Natural killer cell (primary cell): ENCODE measurements at regions not wholly inside any gene's neighbourhood (a gene's known extent, or its start where the extent isn't known, plus 50 kb on each side); places are given as distances from the start of the nearest gene placed in this dataset.
"Not testable (repeated sequence)": the region's sequence is repeated elsewhere in the genome, so short reads cannot be mapped to it uniquely, and the experiment has no call there.

Source experiments
- ATAC-seq, 3 donors: fragments of 150-1000 bp in 2 of 3; fragments of 200-7000 bp in 1 of 3; cut with Tn5 transposase; 1 replicate in 1 of 3; 2 replicates in 2 of 3; pipeline ENCODE4 v1.10.0; 2021; ENCODE audit warnings: mild to moderate bottlenecking in 2 of 3, moderate library complexity in 2 of 3
- DNase-seq, 2 donors: peaks; one replicate each; pipeline versions ENCODE4 v3.0.0 to v3.0.0-alpha.2; 2013 to 2021; ENCODE audit warnings: mixed read lengths in 1 of 2
- H3K27ac ChIP-seq: one replicate; pipeline ENCODE4 v1.5.1; 2013; ENCODE audit warnings: mild to moderate bottlenecking, low read length
- H3K27me3 ChIP-seq: one replicate; pipeline ENCODE4 v1.6.1; 2013; ENCODE audit warnings: low read length; ENCODE audit not compliant: control insufficient read depth, insufficient read depth
- H3K36me3 ChIP-seq: one replicate; pipeline ENCODE4 v1.6.1; 2013; ENCODE audit warnings: low read length; ENCODE audit not compliant: control insufficient read depth, insufficient read depth
- H3K4me1 ChIP-seq: one replicate; pipeline ENCODE4 v1.6.1; 2013; ENCODE audit warnings: low read length; ENCODE audit not compliant: control insufficient read depth, insufficient read depth
- H3K4me3 ChIP-seq: one replicate; pipeline ENCODE4 v1.5.1; 2013; ENCODE audit warnings: low read length
- H3K9me3 ChIP-seq: one replicate; pipeline ENCODE4 v1.6.1; 2013; ENCODE audit warnings: low read length; ENCODE audit not compliant: control insufficient read depth, insufficient read depth
- H3K27ac Mint-ChIP-seq, 2 donors: one replicate each; pipeline ENCODE4 v1.8.0; 2022; ENCODE audit warnings: mild to moderate bottlenecking in 2 of 2, mixed read lengths in 2 of 2, moderate library complexity in 1 of 2
- H3K27me3 Mint-ChIP-seq, 2 donors: one replicate each; pipeline ENCODE4 v1.8.0; 2022; ENCODE audit warnings: low read depth in 2 of 2, mixed read lengths in 2 of 2
- H3K36me3 Mint-ChIP-seq: one replicate; pipeline ENCODE4 v1.8.0; 2022; ENCODE audit warnings: mixed read lengths
- H3K4me1 Mint-ChIP-seq, 2 donors: one replicate each; pipeline ENCODE4 v1.8.0; 2022; ENCODE audit warnings: mixed read lengths in 2 of 2
- H3K4me3 Mint-ChIP-seq: one replicate; pipeline ENCODE4 v1.8.0; 2022; ENCODE audit warnings: mild to moderate bottlenecking, moderate library complexity, mixed read lengths
- H3K9me3 Mint-ChIP-seq, 2 donors: one replicate each; pipeline ENCODE4 v1.8.0; 2022; ENCODE audit warnings: mixed read lengths in 2 of 2
- CTCF ChIP-seq: fragments of 200-600 bp; IDR thresholded peaks from one replicate; pipeline ENCODE4 v1.8.0; 2022; ENCODE audit warnings: antibody characterized with exemption
- WGBS: methylation state at CpG from one replicate; pipeline ENCODE4 v1.1.7; 2013; ENCODE audit warnings: missing lambda C conversion rate; ENCODE audit not compliant: insufficient coverage; 5-methylcytosine and 5-hydroxymethylcytosine counted together
- intact Hi-C: fragments of 100-400 bp; cut with micrococcal nuclease; formaldehyde crosslinking; loops from one replicate; pipeline ENCODE4 v1.14.2; 2022

- no peak overlapping the region for H3K4me3 Mint-ChIP-seq
- intact Hi-C loops: no loop called here
- WGBS: 96% methylated on average over 2 of the region's 5 CpGs
- no peak for DNase-seq
- no peak overlapping the region for H3K27ac ChIP-seq
- TF ChIP-seq CTCF: no peak
- no peaks in the 10 kb centered on the region for H3K9me3 ChIP-seq
- peaks cover 16% of the 10 kb centered on the region for H3K4me1 ChIP-seq
- no peak overlapping the region for H3K4me3 ChIP-seq
- peaks cover 15 to 18% of the 10 kb centered on the region in 2 donors for H3K4me1 Mint-ChIP-seq
- no peaks in the 10 kb centered on the region for H3K27me3 ChIP-seq
- H3K27ac Mint-ChIP-seq: no peak overlapping the region
- ATAC-seq: no peak
- peaks cover 0 to 5% of the 10 kb centered on the region in 2 donors for H3K27me3 Mint-ChIP-seq
- H3K36me3 Mint-ChIP-seq: no peaks in the 10 kb centered on the region
- H3K9me3 Mint-ChIP-seq: no peaks in the 10 kb centered on the region
- H3K36me3 ChIP-seq: no peaks in the 10 kb centered on the region
Measured at GRCh38 chr5:154652746-154653417, 102.3 kb upstream of the LARP1 start.

GRCh38 chr5:154651795-154652194, 103.4 kb upstream of the LARP1 start:
- 94% methylated on average over 4 of the region's 5 CpGs for WGBS
- H3K27me3 ChIP-seq, intact Hi-C loops, H3K36me3 Mint-ChIP-seq, ATAC-seq, H3K27ac Mint-ChIP-seq, H3K4me3 Mint-ChIP-seq, H3K9me3 ChIP-seq, H3K27ac ChIP-seq, H3K9me3 Mint-ChIP-seq, H3K27me3 Mint-ChIP-seq, H3K4me3 ChIP-seq, DNase-seq, H3K36me3 ChIP-seq: not testable (repeated sequence)
- peaks cover 26 to 29% of the 10 kb centered on the region in 2 donors for H3K4me1 Mint-ChIP-seq
- peaks cover 27% of the 10 kb centered on the region for H3K4me1 ChIP-seq

- H3K9me3 ChIP-seq: no peaks in the 10 kb centered on the region
- H3K4me1 ChIP-seq: peaks cover 15% of the 10 kb centered on the region
- ATAC-seq: no peak
- H3K27me3 Mint-ChIP-seq: peaks cover 7 to 11% of the 10 kb centered on the region in 2 donors
- no peak overlapping the region for H3K4me3 Mint-ChIP-seq
- H3K4me3 ChIP-seq: no peak overlapping the region
- no peak for TF ChIP-seq CTCF
- intact Hi-C loops: no loop called here
- no peaks in the 10 kb centered on the region for H3K36me3 Mint-ChIP-seq
- no peaks in the 10 kb centered on the region for H3K27me3 ChIP-seq
- H3K36me3 ChIP-seq: no peaks in the 10 kb centered on the region
- H3K27ac Mint-ChIP-seq: no peak overlapping the region
- no peak for DNase-seq
- H3K4me1 Mint-ChIP-seq: peaks cover 16 to 20% of the 10 kb centered on the region in 2 donors
- WGBS: 93% methylated on average over 9 of the region's 9 CpGs
- H3K27ac ChIP-seq: no peak overlapping the region
- H3K9me3 Mint-ChIP-seq: peaks cover 0 to under 1% of the 10 kb centered on the region in 2 donors
Measured at GRCh38 chr5:154648706-154649105, 106.5 kb upstream of the LARP1 start.

GRCh38 chr5:154648229-154648628, 106.9 kb upstream of the LARP1 start:
- H3K9me3 ChIP-seq: no peaks in the 10 kb centered on the region
- no peak for TF ChIP-seq CTCF
- Mint-ChIP-seq H3K27ac (no peak overlapping the region), H3K9me3 (peaks cover 0 to 2% of the 10 kb centered on the region in 2 donors), H3K36me3 (no peaks in the 10 kb centered on the region), H3K27me3 (peaks cover 12 to 15% of the 10 kb centered on the region in 2 donors), H3K4me1 (peaks cover 16 to 20% of the 10 kb centered on the region in 2 donors), H3K4me3 (peak overlapping the region; percentile 81)
- H3K27me3 ChIP-seq: no peaks in the 10 kb centered on the region
- intact Hi-C loops: no loop called here
- no peak for DNase-seq
- H3K4me1 ChIP-seq: peaks cover 15% of the 10 kb centered on the region
- no peak overlapping the region for H3K27ac ChIP-seq
- no peak for ATAC-seq
- no peaks in the 10 kb centered on the region for H3K36me3 ChIP-seq
- no peak overlapping the region for H3K4me3 ChIP-seq
- 97% methylated on average over 16 of the region's 16 CpGs for WGBS
